OCI-LY3 (cell line): ENCODE measurements at regions not wholly inside any gene's neighbourhood (a gene's known extent, or its start where the extent isn't known, plus 50 kb on each side); places are given as distances from the start of the nearest gene placed in this dataset.

Source experiments
- CTCF ChIP-seq: fragments of 200-600, 300-600 bp; sonication (generic); IDR thresholded peaks from 2 replicates; pipeline ENCODE4 v1.5.1; 2014; ENCODE audit warnings: antibody characterized with exemption, low read length, low read depth
- EZH2phosphoT487 ChIP-seq: fragments of 200-600 bp; shearing (Covaris generic); IDR thresholded peaks from 2 replicates; pipeline ENCODE4 v1.6.1; 2018; ENCODE audit warnings: antibody characterized with exemption, mixed run types, low read depth

- TF ChIP-seq CTCF (no peak), EZH2phosphoT487 (no peak)
Measured at GRCh38 chr10:3258394-3258793, 85.8 kb upstream of the PITRM1 start.
